ENCODE measurements at regions not wholly inside any gene's neighbourhood (a gene's known extent, or its start where the extent isn't known, plus 50 kb on each side); places are given as distances from the start of the nearest gene placed in this dataset.

DNA sequence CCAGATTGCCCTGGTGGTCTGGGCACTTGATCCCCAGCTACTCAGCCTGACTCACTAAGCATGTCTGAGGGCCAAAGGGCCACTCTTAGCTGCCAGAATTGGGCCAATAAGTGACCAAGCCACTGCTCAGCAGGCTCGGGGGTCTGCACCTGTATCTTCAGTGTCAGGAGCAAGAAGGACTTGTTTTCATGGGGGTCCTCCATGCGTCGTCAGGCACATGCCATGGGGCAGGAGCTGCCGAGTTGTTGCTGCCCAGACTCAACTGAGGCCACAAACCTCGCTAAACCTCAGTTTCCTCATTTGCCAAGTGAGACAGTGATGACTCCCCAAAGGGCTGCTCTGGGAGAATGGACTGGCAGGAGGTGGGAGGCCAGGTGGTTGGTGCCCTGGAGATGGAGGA lies 158.6 kb upstream of the GDF10 start:
- CTCF ChIA-PET = no interaction called here
- DNase-seq = no peak
- Mint-ChIP-seq H3K4me3 (ENCODE audit: low read depth, unreplicated experiment) (no peak overlapping the region), H3K27ac (ENCODE audit: unreplicated experiment) (no peak overlapping the region), H3K4me1 (ENCODE audit: low read depth, unreplicated experiment) (peaks cover 26% of the 10 kb centered on the region), H3K9me3 (ENCODE audit: low read depth, unreplicated experiment) (peaks cover 3% of the 10 kb centered on the region), H3K27me3 (ENCODE audit: unreplicated experiment) (no peaks in the 10 kb centered on the region), H3K36me3 (ENCODE audit: insufficient read depth, unreplicated experiment) (peaks cover 6% of the 10 kb centered on the region)
- TF ChIP-seq, protein P1, sequence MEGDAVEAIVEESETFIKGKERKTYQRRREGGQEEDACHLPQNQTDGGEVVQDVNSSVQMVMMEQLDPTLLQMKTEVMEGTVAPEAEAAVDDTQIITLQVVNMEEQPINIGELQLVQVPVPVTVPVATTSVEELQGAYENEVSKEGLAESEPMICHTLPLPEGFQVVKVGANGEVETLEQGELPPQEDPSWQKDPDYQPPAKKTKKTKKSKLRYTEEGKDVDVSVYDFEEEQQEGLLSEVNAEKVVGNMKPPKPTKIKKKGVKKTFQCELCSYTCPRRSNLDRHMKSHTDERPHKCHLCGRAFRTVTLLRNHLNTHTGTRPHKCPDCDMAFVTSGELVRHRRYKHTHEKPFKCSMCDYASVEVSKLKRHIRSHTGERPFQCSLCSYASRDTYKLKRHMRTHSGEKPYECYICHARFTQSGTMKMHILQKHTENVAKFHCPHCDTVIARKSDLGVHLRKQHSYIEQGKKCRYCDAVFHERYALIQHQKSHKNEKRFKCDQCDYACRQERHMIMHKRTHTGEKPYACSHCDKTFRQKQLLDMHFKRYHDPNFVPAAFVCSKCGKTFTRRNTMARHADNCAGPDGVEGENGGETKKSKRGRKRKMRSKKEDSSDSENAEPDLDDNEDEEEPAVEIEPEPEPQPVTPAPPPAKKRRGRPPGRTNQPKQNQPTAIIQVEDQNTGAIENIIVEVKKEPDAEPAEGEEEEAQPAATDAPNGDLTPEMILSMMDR (IDR thresholded peaks at IDR 0.05; ENCODE audit: unreplicated experiment) = no peak
- no TSS peak for BruUV-seq (replicated peaks)
- intact Hi-C loops (cut with micrococcal nuclease; ENCODE audit: unreplicated experiment) = no loop called here

DNA sequence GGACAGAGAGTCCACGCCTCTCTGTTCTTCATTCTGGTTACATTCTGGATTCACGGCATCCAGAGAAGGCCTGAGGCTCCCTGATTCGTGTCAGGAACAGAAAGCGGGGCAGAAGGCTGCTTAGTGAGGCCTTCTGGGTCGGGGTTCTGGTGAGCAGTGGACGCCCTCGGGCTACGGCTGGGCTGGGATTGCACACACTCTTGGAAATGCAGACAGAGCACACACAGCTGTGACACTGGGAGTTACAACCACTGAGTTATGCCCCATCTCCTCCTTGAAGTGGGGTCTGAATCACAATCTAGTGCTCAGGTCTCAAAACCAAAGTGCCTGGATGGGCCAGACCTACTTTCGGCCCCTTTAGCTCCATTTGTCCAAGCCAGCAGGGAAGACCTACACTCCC lies 156.9 kb upstream of the GDF10 start:
- intact Hi-C loops (cut with micrococcal nuclease; ENCODE audit: unreplicated experiment) = no loop called here
- TF ChIP-seq, protein P1 (IDR thresholded peaks at IDR 0.05; ENCODE audit: unreplicated experiment) = no peak
- H3K36me3 Mint-ChIP-seq (ENCODE audit: insufficient read depth, unreplicated experiment) = peaks cover 4% of the 10 kb centered on the region
- H3K4me3 Mint-ChIP-seq (ENCODE audit: low read depth, unreplicated experiment) = no peak overlapping the region
- peaks cover 2% of the 10 kb centered on the region for H3K9me3 Mint-ChIP-seq (ENCODE audit: low read depth, unreplicated experiment)
- CTCF ChIA-PET = interaction anchor here (0.7 kb wide), 1 partner anchor 24 kb away, joined by 3 read pairs; no protein-coding TSS in a partner anchor
- no peak overlapping the region for H3K27ac Mint-ChIP-seq (ENCODE audit: unreplicated experiment)
- DNase-seq = no peak
- no TSS peak for BruUV-seq (replicated peaks)
- H3K4me1 Mint-ChIP-seq (ENCODE audit: low read depth, unreplicated experiment) = peaks cover 13% of the 10 kb centered on the region
- H3K27me3 Mint-ChIP-seq (ENCODE audit: unreplicated experiment) = no peaks in the 10 kb centered on the region

DNA sequence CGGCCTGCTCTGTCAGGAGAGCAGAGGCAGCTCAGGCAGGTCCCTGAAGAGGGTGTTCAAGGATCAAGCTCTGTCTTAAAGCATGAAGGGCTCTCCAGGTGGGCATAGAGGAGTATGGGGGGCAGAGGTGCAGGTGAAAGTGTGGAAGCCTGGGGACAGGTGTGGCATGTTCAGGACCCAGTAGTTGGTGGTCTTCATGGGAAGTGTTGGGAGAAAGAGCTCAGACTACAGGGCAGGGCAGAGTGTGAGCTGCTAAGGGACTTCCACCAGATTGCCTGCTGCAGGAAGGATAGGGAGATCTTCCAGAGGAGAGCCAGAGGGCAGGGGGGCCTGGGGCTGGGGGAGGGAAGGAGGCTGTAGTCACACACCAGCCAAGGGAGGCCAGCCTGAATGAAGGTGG lies 156.5 kb upstream of the GDF10 start:
- no peak overlapping the region for H3K4me3 Mint-ChIP-seq (ENCODE audit: low read depth, unreplicated experiment)
- H3K27me3 Mint-ChIP-seq (ENCODE audit: unreplicated experiment) = no peaks in the 10 kb centered on the region
- DNase-seq = no peak
- CTCF ChIA-PET = interaction anchor here (0.5 to 0.7 kb wide), 2 partner anchors 24 to 485 kb away, joined by 3 read pairs; no protein-coding TSS in a partner anchor
- peaks cover 10% of the 10 kb centered on the region for H3K4me1 Mint-ChIP-seq (ENCODE audit: low read depth, unreplicated experiment)
- peaks cover 2% of the 10 kb centered on the region for H3K9me3 Mint-ChIP-seq (ENCODE audit: low read depth, unreplicated experiment)
- H3K36me3 Mint-ChIP-seq (ENCODE audit: insufficient read depth, unreplicated experiment) = no peaks in the 10 kb centered on the region
- intact Hi-C loops (cut with micrococcal nuclease; ENCODE audit: unreplicated experiment) = no loop called here
- H3K27ac Mint-ChIP-seq (ENCODE audit: unreplicated experiment) = no peak overlapping the region
- TF ChIP-seq, protein P1 (IDR thresholded peaks at IDR 0.05; ENCODE audit: unreplicated experiment) = no peak
- BruUV-seq (replicated peaks) = no TSS peak

DNA sequence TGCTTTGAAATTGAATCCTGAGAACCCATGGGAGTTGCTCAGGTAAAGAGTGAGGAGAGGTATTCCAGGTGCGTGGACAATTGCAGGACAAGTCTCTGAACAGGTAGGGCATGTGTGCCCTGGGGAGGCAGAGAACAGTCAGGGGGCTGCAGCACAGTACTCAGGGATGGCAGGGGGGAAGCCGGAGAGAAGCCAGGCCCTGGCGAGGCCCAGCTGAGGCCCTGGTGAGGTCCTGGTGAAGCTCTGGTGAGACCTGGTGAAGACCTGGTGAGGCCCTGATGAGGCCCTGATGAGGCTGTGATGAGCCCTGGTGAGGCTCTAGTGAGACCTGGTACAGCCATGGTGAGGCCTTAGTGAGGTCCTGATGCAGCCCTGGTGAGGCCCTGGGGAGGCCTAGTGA lies 155.5 kb upstream of the GDF10 start:
- CTCF ChIA-PET = no interaction called here
- no peak for DNase-seq
- BruUV-seq (replicated peaks) = no TSS peak
- Mint-ChIP-seq H3K36me3 (ENCODE audit: insufficient read depth, unreplicated experiment) (no peaks in the 10 kb centered on the region), H3K9me3 (ENCODE audit: low read depth, unreplicated experiment) (peaks cover 2% of the 10 kb centered on the region), H3K4me1 (ENCODE audit: low read depth, unreplicated experiment) (no peaks in the 10 kb centered on the region), H3K4me3 (ENCODE audit: low read depth, unreplicated experiment) (no peak overlapping the region), H3K27me3 (ENCODE audit: unreplicated experiment) (no peaks in the 10 kb centered on the region), H3K27ac (ENCODE audit: unreplicated experiment) (no peak overlapping the region)
- intact Hi-C loops (cut with micrococcal nuclease; ENCODE audit: unreplicated experiment) = no loop called here
- TF ChIP-seq, protein P1 (IDR thresholded peaks at IDR 0.05; ENCODE audit: unreplicated experiment) = no peak

Data from Calu3 (cell line).